H1 (cell line): ENCODE measurements at regions not wholly inside any gene's neighbourhood (a gene's known extent, or its start where the extent isn't known, plus 50 kb on each side); places are given as distances from the start of the nearest gene placed in this dataset.

Experiments used
- CTCF ChIA-PET: fragments of 300-600 bp; sonication (Branson Sonifier 250); formaldehyde crosslinking; loops from one replicate; lab custom pipeline; 2021; ENCODE audit not compliant: partially characterized antibody; lab: Charles Lee
- POLR2A ChIA-PET: fragments of 300-600 bp; sonication (Branson Sonifier 250); formaldehyde crosslinking; loops from one replicate; lab custom pipeline; 2021; ENCODE audit warnings: inconsistent platforms; ENCODE audit not compliant: partially characterized antibody; lab: Charles Lee
- DNase-seq, 2 experiments: peaks; one replicate each; pipeline versions ENCODE4 v3.0.0 to v3.0.0-alpha.2; 2010 to 2022; ENCODE audit warnings: low spot score in 2 of 2, low read depth in 1 of 2, mixed read lengths in 1 of 2
- FAIRE-seq: peaks from 2 replicates; lab custom pipeline; 2011; peaks lifted over from hg19 to GRCh38; lab: Jason Lieb, UNC
- H2AFZ ChIP-seq: 2 replicates; pipeline ENCODE4 v1.8.1; 2012; ENCODE audit warnings: low read length, inconsistent platforms
- H2AK5ac ChIP-seq: 2 replicates; pipeline ENCODE4 v1.6.1; 2013; ENCODE audit warnings: low read depth, low read length
- H2BK120ac ChIP-seq: replicated peaks from 2 replicates; pipeline ENCODE3; 2013; ENCODE audit warnings: low read depth, low read length, inconsistent platforms
- H2BK12ac ChIP-seq: 2 replicates; pipeline ENCODE4 v1.6.1; 2013; ENCODE audit warnings: low read depth, low read length
- H2BK15ac ChIP-seq: 2 replicates; pipeline ENCODE4 v1.6.1; 2013; ENCODE audit warnings: low read length
- H2BK20ac ChIP-seq: 2 replicates; pipeline ENCODE4 v1.6.1; 2013; ENCODE audit warnings: low read length
- H2BK5ac ChIP-seq: 2 replicates; pipeline ENCODE4 v1.6.1; 2013; ENCODE audit warnings: low read depth, low read length
- H3K14ac ChIP-seq: 2 replicates; pipeline ENCODE4 v1.6.1; 2013; ENCODE audit warnings: inconsistent platforms; ENCODE audit not compliant: insufficient read length
- H3K18ac ChIP-seq: 2 replicates; pipeline ENCODE4 v1.6.1; 2013; ENCODE audit warnings: low read length; ENCODE audit errors: extremely low read depth
- H3K23ac ChIP-seq: 2 replicates; pipeline ENCODE4 v1.6.1; 2013; ENCODE audit warnings: inconsistent platforms; ENCODE audit not compliant: insufficient read length
- H3K23me2 ChIP-seq: 2 replicates; pipeline ENCODE4 v1.6.1; 2013; ENCODE audit warnings: low read depth, low read length
- H3K27ac ChIP-seq: 2 replicates; pipeline ENCODE4 v1.6.1; 2011; ENCODE audit warnings: low read depth, low read length, inconsistent platforms
- H3K27me3 ChIP-seq, 4 experiments: replicated peaks in 1 of 4; 1 replicate in 1 of 4; 2 replicates in 3 of 4; pipeline versions ENCODE4 v1.6.1 to v1.8.1; 2011 to 2013; ENCODE audit warnings: low read length in 3 of 4, mild to moderate bottlenecking in 3 of 4, inconsistent platforms in 2 of 4, mixed read lengths in 2 of 4, moderate library complexity in 1 of 4; ENCODE audit not compliant: control insufficient read depth in 3 of 4, insufficient read depth in 3 of 4; ENCODE audit errors: extremely low read depth in 1 of 4
- H3K36me3 ChIP-seq, 4 experiments: 2 replicates each; pipeline versions ENCODE4 v1.6.1 to v1.8.1; 2011 to 2013; ENCODE audit warnings: mild to moderate bottlenecking in 4 of 4, low read length in 3 of 4, moderate library complexity in 2 of 4, control low read depth in 1 of 4, inconsistent platforms in 1 of 4; ENCODE audit not compliant: insufficient read depth in 4 of 4, control insufficient read depth in 2 of 4
- H3K4ac ChIP-seq: replicated peaks from 2 replicates; pipeline ENCODE3; 2013; ENCODE audit warnings: low read length, low read depth, mixed read lengths, inconsistent platforms; ENCODE audit not compliant: insufficient read length
- H3K4me1 ChIP-seq, 4 experiments: replicated peaks in 1 of 4; 1 replicate in 1 of 4; 2 replicates in 3 of 4; pipeline versions ENCODE4 v1.6.1 to v1.8.1; 2011 to 2013; ENCODE audit warnings: low read length in 3 of 4, inconsistent platforms in 2 of 4, mixed read lengths in 1 of 4; ENCODE audit not compliant: insufficient read depth in 4 of 4, control insufficient read depth in 3 of 4
- H3K4me2 ChIP-seq, 2 experiments: 2 replicates each; pipeline versions ENCODE4 v1.6.1 to v1.8.1; 2011 to 2013; ENCODE audit warnings: low read depth in 2 of 2, low read length in 2 of 2, control low read depth in 1 of 2, inconsistent platforms in 1 of 2, mild to moderate bottlenecking in 1 of 2; ENCODE audit not compliant: insufficient read depth in 1 of 2
- H3K4me3 ChIP-seq, 4 experiments: fragments of 200-600, 300-600 bp in 1 of 4; sonication (generic), shearing (Covaris generic), sonication (Bioruptor Twin) in 1 of 4; 2 replicates each; pipeline versions ENCODE4 v1.5.1 to v1.8.1; 2011 to 2016; ENCODE audit warnings: low read length in 4 of 4, low read depth in 3 of 4, control low read depth in 2 of 4, inconsistent platforms in 2 of 4, mild to moderate bottlenecking in 2 of 4, mixed read lengths in 1 of 4, moderate library complexity in 1 of 4; ENCODE audit not compliant: insufficient read depth in 2 of 4; ENCODE audit errors: extremely low read depth in 1 of 4
- H3K56ac ChIP-seq: replicated peaks from 2 replicates; pipeline ENCODE3; 2013; ENCODE audit warnings: low read depth, mild to moderate bottlenecking, mixed read lengths, low read length, inconsistent platforms; ENCODE audit not compliant: insufficient read length
- H3K79me1 ChIP-seq: 2 replicates; pipeline ENCODE4 v1.6.1; 2013; ENCODE audit warnings: low read depth, low read length, control low read depth
- H3K79me2 ChIP-seq, 2 experiments: 2 replicates each; pipeline versions ENCODE4 v1.6.1 to v1.8.1; 2012 to 2013; ENCODE audit warnings: low read length in 2 of 2, mild to moderate bottlenecking in 2 of 2, inconsistent platforms in 1 of 2; ENCODE audit not compliant: insufficient read depth in 2 of 2, control insufficient read depth in 1 of 2
- H3K9ac ChIP-seq, 4 experiments: replicated peaks in 1 of 4; 1 replicate in 1 of 4; 2 replicates in 3 of 4; pipeline versions ENCODE4 v1.6.1 to v1.8.1; 2011 to 2013; ENCODE audit warnings: low read depth in 3 of 4, low read length in 3 of 4, control low read depth in 2 of 4, mild to moderate bottlenecking in 2 of 4, moderate library complexity in 2 of 4, inconsistent platforms in 1 of 4; ENCODE audit errors: extremely low read depth in 1 of 4
- H3K9me3 ChIP-seq, 2 experiments: 2 replicates each; pipeline versions ENCODE4 v1.6.1 to v1.8.1; 2012 to 2013; ENCODE audit warnings: mild to moderate bottlenecking in 2 of 2, moderate library complexity in 2 of 2, control low read depth in 1 of 2, inconsistent platforms in 1 of 2, low read depth in 1 of 2, low read length in 1 of 2, mixed read lengths in 1 of 2; ENCODE audit not compliant: insufficient read depth in 2 of 2
- H4K20me1 ChIP-seq, 2 experiments: replicated peaks in 1 of 2; 2 replicates each; pipeline versions ENCODE3 to v1.8.1; 2011 to 2013; ENCODE audit warnings: inconsistent platforms in 2 of 2, low read length in 2 of 2, mild to moderate bottlenecking in 1 of 2; ENCODE audit not compliant: insufficient read depth in 2 of 2, control insufficient read depth in 1 of 2
- H4K5ac ChIP-seq: 2 replicates; pipeline ENCODE4 v1.6.1; 2013; ENCODE audit warnings: low read length, low read depth, mixed read lengths, inconsistent platforms; ENCODE audit not compliant: insufficient read length
- H4K8ac ChIP-seq: 2 replicates; pipeline ENCODE4 v1.8.0; 2013; ENCODE audit warnings: mild to moderate bottlenecking, moderate library complexity, low read length, inconsistent platforms; ENCODE audit not compliant: insufficient read depth; ENCODE audit errors: extremely low read depth
- H4K91ac ChIP-seq: replicated peaks from 2 replicates; pipeline ENCODE3; 2013; ENCODE audit warnings: low read length, mixed read lengths, inconsistent platforms; ENCODE audit not compliant: insufficient read length
- KDM1A ChIP-seq: fragments of 200-600, 300-600 bp; sonication (generic); IDR thresholded peaks from 2 replicates; pipeline ENCODE4 v1.7.1; 2016; ENCODE audit warnings: mild to moderate bottlenecking, low read length, borderline replicate concordance
- KDM5A ChIP-seq: fragments of 200-600 bp; IDR thresholded peaks from 2 replicates; pipeline ENCODE4 v1.7.1; 2012; ENCODE audit warnings: mild to moderate bottlenecking, low read length, inconsistent platforms, mixed read lengths
- POLR2AphosphoS5 ChIP-seq: IDR thresholded peaks from 2 replicates; pipeline ENCODE4 v1.6.1; 2011; ENCODE audit warnings: low read depth, low read length
- SAP30 ChIP-seq: fragments of 300-600 bp; sonication (generic); IDR thresholded peaks from 2 replicates; pipeline ENCODE4 v1.7.1; 2012; ENCODE audit warnings: low read length, moderate library complexity, mild to moderate bottlenecking, inconsistent platforms; ENCODE audit not compliant: insufficient read depth, insufficient replicate concordance
- SIN3A ChIP-seq, 2 experiments: IDR thresholded peaks in 1 of 2; conservative IDR thresholded peaks in 1 of 2; 2 replicates each; pipeline ENCODE4 v1.6.1; 2011 to 2012; ENCODE audit warnings: low read length in 2 of 2, improper control_type of control experiment in 1 of 2, low read depth in 1 of 2, mild to moderate bottlenecking in 1 of 2
- SUZ12 ChIP-seq: fragments of 200-600 bp; sonication (generic); IDR thresholded peaks from 2 replicates; pipeline ENCODE4 v1.6.1; 2012; ENCODE audit warnings: mild to moderate bottlenecking, inconsistent platforms, low read length, moderate library complexity, mixed read lengths
- WGBS, 2 experiments: shearing (Covaris generic) in 1 of 2; methylation state at CpG; one replicate each; pipeline versions ENCODE4 v1.1.6 to v1.1.7; 2013 to 2015; ENCODE audit warnings: low lambda C conversion rate in 2 of 2, mixed read lengths in 2 of 2, inconsistent platforms in 1 of 2, low coverage in 1 of 2, missing lambda C conversion rate in 1 of 2; ENCODE audit not compliant: insufficient replicate concordance in 2 of 2, insufficient coverage in 1 of 2, insufficient read length in 1 of 2; ENCODE audit errors: extremely low coverage in 1 of 2, missing lambda C conversion rate in 1 of 2; 5-methylcytosine and 5-hydroxymethylcytosine counted together

DNA sequence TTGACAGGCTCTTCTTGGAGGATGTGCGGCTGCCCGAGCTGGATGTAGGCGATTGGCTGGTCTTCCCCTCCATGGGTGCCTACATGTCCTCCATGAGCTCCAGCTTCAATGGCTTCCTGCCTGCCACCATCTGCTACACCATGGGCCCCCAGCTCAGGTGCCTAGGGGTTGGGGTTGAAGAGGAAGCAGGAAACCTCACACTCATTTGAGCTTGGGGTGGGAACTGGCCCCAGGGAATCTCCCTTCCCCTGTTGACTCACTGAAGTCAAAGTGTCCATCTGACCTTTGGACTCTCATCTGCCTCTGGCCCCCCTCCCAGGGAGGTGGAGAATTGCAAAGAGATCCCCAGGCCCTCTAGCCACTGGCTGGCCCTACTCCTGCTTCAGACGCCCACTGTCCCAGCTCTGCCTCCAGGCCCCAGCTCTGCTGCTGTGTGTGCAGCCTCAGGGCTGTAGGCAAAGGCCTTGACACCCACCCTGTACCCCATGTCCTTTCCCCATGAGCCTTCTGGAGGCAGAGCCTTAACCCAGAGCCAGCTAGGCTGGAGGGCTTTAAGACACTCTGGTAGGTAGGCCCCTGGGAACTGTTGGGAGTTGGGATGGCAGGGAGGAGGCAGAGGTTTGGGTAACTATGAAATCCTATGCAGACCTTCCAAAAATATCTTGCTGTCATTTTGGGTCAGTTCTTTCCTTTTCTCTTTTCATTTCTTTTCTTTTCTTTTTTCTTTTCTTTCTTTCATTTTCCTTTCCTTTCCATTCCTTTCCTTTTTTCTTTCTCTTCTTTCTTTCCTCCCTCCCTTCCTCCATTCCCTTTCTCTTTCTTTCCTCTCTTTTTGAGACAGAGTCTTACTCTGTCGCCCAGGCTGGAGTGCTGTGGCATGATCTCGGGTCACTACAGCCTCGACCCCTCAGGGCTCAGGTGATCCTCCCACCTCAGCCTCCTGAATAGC lies 66.9 kb upstream of the TINAGL1 start:
- Histone ChIP-seq H3K4ac (no peak overlapping the region), H2BK12ac (0 out of 2 replicates have a peak overlapping the region, but pooled peaks have one; percentile 17), H3K18ac (no peak overlapping the region), H2BK5ac (no peak overlapping the region), H3K14ac (no peak overlapping the region), H4K8ac (no peak overlapping the region), H3K79me1 (no peaks in the 10 kb centered on the region), H4K20me1 (peaks cover 0 to 2% of the 10 kb centered on the region in 2 experiments), H3K4me3 (no peak overlapping the region), H3K23me2 (0 out of 2 replicates have a peak, but pooled peaks cover 2% of the 10 kb centered on the region)
- POLR2A ChIA-PET: interaction anchor here (0.6 kb wide), 1 partner anchor 214 kb away, joined by 3 read pairs; no protein-coding TSS in a partner anchor
- DNase-seq: no peak
- 88% methylated on average over 7 of the region's 7 CpGs; no CpG with 5 or more reads in 1 of the 2 experiments for WGBS, 2 experiments
- TF ChIP-seq KDM1A (no peak), SIN3A (conservative IDR thresholded peaks at IDR 0.05 in 1 of 2, IDR thresholded peaks at IDR 0.05 in 1 of 2; ENCODE audit: low read depth in 1 of 2, low read length in 2 of 2) (no peak), SUZ12 (no peak), POLR2AphosphoS5 (no peak), KDM5A (no peak), SAP30 (no peak)
- TF ChIP-seq, all 59 proteins: peak for 0
- Histone ChIP-seq H2BK15ac (no peak overlapping the region), H2BK20ac (no peak overlapping the region), H2AK5ac (no peak overlapping the region), H3K9me3 (no peaks in the 10 kb centered on the region), H4K91ac (no peak overlapping the region), H3K4me1 (peaks cover 0 to 1% (median 0%) of the 10 kb centered on the region in 4 experiments; a peak in 2 of 7 replicates), H3K9ac (no peak overlapping the region), H4K5ac (no peak overlapping the region), H3K23ac (no peak overlapping the region), H3K27ac (no peak overlapping the region; the same call in 1 of the 2 replicates), H3K36me3 (no peaks in the 10 kb centered on the region), H3K27me3 (no peaks in the 10 kb centered on the region), H2AFZ (no peak overlapping the region), H3K79me2 (no peaks in the 10 kb centered on the region), H3K56ac (no peak overlapping the region), H3K4me2 (no peak overlapping the region), H2BK120ac (no peak overlapping the region)
- CTCF ChIA-PET: interaction anchor here (0.6 to 2.4 kb wide), 5 partner anchors 8 to 67 kb away, joined by 3 to 9 read pairs (median 8); no protein-coding TSS in a partner anchor
- FAIRE-seq: no peak
